Cardiac muscle cell (in vitro differentiated cells and primary cell): ENCODE measurements at regions not wholly inside any gene's neighbourhood (a gene's known extent, or its start where the extent isn't known, plus 50 kb on each side); places are given as distances from the start of the nearest gene placed in this dataset.

Experiments
- DNase-seq, 2 donors: peaks; one replicate each; pipeline versions ENCODE4 v3.0.0 to v3.0.0-alpha.2; 2010 to 2017; ENCODE audit warnings: low read depth in 1 of 2, low spot score in 1 of 2
- H3K27ac ChIP-seq: fragments of 200-600 bp; sonication (generic); 2 replicates; pipeline ENCODE4 v1.5.1; 2016
- H3K27me3 ChIP-seq: fragments of 200-600 bp; sonication (generic); 2 replicates; pipeline ENCODE4 v1.6.0; 2016; ENCODE audit warnings: control low read depth
- H3K36me3 ChIP-seq: fragments of 200-600 bp; sonication (generic); 2 replicates; pipeline ENCODE4 v1.5.1; 2016; ENCODE audit warnings: control low read depth
- H3K4me1 ChIP-seq: fragments of 200-600 bp; sonication (generic); 2 replicates; pipeline ENCODE4 v1.8.1; 2017; ENCODE audit warnings: low read depth, mild to moderate bottlenecking, mixed run types
- H3K4me3 ChIP-seq: fragments of 200-600 bp; sonication (generic); 2 replicates; pipeline ENCODE4 v1.5.1; 2016; ENCODE audit warnings: mild to moderate bottlenecking
- H3K9me3 ChIP-seq: fragments of 200-600 bp; sonication (generic); 2 replicates; pipeline ENCODE4 v1.5.1; 2017; ENCODE audit warnings: low read depth, mild to moderate bottlenecking, control low read depth
- TF ChIP-seq, protein P1 (sequence below): IDR thresholded peaks from 2 replicates; pipeline ENCODE4 v1.5.1; 2012; ENCODE audit warnings: low read depth, mild to moderate bottlenecking, low read length

DNA sequence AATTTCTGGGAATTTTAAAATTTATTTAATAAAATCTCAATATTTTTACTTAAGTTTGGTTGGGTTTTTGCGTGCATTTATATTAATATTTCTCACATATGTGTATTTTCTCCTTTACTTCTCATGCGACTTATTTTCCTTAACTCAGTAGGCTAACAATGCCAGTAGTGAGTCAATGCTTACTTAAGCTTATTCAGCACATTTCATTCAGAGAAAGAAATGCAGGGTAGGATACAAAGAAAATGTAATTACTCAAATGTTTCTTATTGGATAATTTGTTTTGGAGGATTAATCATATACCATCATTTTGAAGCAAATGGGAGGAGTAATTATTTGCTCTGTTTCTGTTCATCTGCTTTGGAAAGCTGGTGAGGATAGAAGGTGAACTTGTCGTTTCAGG lies 623.5 kb downstream of the POM121L12 start:
- Histone ChIP-seq H3K27me3 (no peaks in the 10 kb centered on the region), H3K27ac (no peak overlapping the region), H3K36me3 (no peaks in the 10 kb centered on the region), H3K9me3 (no peaks in the 10 kb centered on the region), H3K4me3 (no peak overlapping the region), H3K4me1 (no peaks in the 10 kb centered on the region)
- TF ChIP-seq, protein P1, sequence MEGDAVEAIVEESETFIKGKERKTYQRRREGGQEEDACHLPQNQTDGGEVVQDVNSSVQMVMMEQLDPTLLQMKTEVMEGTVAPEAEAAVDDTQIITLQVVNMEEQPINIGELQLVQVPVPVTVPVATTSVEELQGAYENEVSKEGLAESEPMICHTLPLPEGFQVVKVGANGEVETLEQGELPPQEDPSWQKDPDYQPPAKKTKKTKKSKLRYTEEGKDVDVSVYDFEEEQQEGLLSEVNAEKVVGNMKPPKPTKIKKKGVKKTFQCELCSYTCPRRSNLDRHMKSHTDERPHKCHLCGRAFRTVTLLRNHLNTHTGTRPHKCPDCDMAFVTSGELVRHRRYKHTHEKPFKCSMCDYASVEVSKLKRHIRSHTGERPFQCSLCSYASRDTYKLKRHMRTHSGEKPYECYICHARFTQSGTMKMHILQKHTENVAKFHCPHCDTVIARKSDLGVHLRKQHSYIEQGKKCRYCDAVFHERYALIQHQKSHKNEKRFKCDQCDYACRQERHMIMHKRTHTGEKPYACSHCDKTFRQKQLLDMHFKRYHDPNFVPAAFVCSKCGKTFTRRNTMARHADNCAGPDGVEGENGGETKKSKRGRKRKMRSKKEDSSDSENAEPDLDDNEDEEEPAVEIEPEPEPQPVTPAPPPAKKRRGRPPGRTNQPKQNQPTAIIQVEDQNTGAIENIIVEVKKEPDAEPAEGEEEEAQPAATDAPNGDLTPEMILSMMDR: no peak
- DNase-seq: no peak

DNA sequence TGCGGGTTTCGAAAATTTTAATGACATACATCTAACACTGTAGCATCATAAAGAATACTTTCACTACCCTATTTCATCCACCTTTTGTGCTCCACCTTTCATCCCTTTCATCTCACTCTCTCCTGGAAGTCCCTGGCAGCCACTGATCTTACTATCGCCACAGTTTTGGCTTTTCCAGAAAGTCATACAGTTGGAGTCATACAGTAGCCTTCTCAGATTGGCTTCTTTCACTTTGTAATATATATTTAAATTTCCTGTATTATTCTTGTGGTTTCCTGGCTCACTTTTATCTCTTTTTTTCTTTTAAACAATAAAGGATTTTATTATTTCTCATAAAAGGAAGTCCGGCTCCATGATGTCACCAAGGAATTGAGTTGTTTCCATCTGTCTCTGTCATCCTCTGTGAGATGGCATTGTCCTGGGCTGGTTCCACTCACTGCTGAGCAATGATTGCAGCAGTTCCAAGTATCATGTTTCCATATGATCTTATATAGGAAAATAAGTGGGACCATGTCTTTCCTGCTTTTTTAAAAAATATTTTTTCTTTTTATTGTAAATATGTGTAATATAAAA lies 626.3 kb downstream of the POM121L12 start:
- H3K4me1 ChIP-seq: no peaks in the 10 kb centered on the region
- no peak overlapping the region for H3K27ac ChIP-seq
- no peak for DNase-seq
- H3K27me3 ChIP-seq: no peaks in the 10 kb centered on the region
- no peak overlapping the region for H3K4me3 ChIP-seq
- TF ChIP-seq, protein P1: no peak
- H3K9me3 ChIP-seq: no peaks in the 10 kb centered on the region
- no peaks in the 10 kb centered on the region for H3K36me3 ChIP-seq

DNA sequence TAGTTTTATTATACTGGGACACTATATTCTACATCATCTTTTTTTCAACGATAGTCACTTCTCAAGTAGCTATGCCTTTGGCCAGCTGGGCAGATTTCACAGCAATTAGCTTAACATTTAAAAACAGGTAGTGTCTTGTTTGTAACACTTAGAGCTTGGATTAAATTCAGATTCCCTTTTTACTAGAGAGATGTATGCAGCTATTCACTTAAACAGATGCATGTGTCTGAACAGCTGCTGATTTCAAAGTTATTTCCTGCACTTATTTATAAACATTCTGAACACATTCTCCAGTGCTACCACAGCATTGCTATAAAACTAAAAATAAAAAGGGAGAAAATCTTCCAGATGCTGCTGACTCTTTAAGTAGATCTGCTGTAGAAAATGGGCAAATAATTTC lies 637.2 kb downstream of the POM121L12 start:
- Histone ChIP-seq H3K27me3 (no peaks in the 10 kb centered on the region), H3K4me3 (no peak overlapping the region), H3K27ac (no peak overlapping the region), H3K4me1 (no peaks in the 10 kb centered on the region), H3K36me3 (no peaks in the 10 kb centered on the region), H3K9me3 (no peaks in the 10 kb centered on the region)
- DNase-seq: no peak
- TF ChIP-seq, protein P1: no peak

DNA sequence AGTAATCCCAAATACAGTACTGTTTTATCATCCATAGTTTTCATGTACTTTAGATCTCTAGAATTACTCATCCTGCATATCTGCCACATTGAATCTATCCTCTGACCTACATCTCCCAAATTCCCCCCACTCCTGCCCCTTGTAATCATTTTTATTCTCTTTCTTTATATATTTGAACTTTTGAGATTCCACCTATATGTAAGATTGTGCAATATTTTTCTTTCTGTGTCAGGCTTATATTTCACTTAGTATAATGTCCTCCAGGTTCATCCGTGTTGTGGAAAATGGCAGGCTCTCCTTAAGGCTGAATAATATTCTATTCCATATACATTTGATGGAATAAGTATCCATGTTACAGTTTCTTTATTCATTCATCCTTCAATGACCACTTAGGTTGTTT lies 640.4 kb downstream of the POM121L12 start:
- H3K9me3 ChIP-seq: no peaks in the 10 kb centered on the region
- no peaks in the 10 kb centered on the region for H3K4me1 ChIP-seq
- H3K4me3 ChIP-seq: no peak overlapping the region
- H3K27ac ChIP-seq: no peak overlapping the region
- H3K36me3 ChIP-seq: no peaks in the 10 kb centered on the region
- H3K27me3 ChIP-seq: no peaks in the 10 kb centered on the region
- no peak for DNase-seq
- TF ChIP-seq, protein P1: no peak

DNA sequence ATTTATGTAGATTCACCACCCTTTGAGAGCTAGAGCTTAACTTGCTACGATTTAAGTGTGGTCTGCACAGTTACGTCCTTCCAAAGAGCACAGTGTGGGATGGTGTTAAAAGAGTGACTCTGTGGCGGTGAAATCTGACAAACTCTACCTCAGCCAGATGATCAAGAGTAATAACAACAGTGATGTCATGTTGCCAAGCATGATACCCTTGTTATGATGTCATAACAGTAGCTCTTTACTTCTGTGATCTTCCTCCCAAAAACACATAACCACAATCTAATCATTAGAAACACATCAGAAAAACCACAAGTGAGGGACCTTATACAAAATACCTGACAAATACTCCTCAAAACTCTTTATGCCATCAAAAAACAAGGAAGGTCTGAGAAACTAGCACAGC lies 649.3 kb downstream of the POM121L12 start:
- H3K4me1 ChIP-seq: no peaks in the 10 kb centered on the region
- no peak for DNase-seq
- no peaks in the 10 kb centered on the region for H3K9me3 ChIP-seq
- H3K4me3 ChIP-seq: no peak overlapping the region
- H3K27ac ChIP-seq: no peak overlapping the region
- no peaks in the 10 kb centered on the region for H3K36me3 ChIP-seq
- no peaks in the 10 kb centered on the region for H3K27me3 ChIP-seq
- TF ChIP-seq, protein P1: no peak

DNA sequence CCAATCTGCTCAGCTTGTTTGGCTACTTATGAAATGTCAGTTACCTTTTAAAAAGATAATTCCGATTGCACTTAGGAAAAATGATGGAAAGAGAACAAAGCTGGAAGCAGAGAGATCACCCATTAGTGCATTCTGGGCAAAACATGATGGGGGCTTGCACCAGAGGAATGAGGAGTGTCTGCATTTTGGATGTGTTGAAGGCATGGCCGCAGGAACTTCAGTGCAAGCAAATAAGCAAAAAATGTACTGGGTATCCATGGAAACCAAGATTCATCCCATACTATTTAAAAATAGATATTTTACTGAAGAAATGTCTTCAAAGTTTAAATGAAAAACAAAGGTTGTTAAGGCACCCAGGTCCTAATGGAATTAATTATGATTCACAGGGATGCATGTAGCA lies 655.0 kb downstream of the POM121L12 start:
- Histone ChIP-seq H3K27me3 (no peaks in the 10 kb centered on the region), H3K27ac (no peak overlapping the region), H3K4me1 (no peaks in the 10 kb centered on the region), H3K36me3 (no peaks in the 10 kb centered on the region), H3K9me3 (no peaks in the 10 kb centered on the region), H3K4me3 (no peak overlapping the region)
- TF ChIP-seq, protein P1: no peak
- no peak for DNase-seq
